ENCODE measurements at regions not wholly inside any gene's neighbourhood (a gene's known extent, or its start where the extent isn't known, plus 50 kb on each side); places are given as distances from the start of the nearest gene placed in this dataset.

- TF ChIP-seq, protein P1, sequence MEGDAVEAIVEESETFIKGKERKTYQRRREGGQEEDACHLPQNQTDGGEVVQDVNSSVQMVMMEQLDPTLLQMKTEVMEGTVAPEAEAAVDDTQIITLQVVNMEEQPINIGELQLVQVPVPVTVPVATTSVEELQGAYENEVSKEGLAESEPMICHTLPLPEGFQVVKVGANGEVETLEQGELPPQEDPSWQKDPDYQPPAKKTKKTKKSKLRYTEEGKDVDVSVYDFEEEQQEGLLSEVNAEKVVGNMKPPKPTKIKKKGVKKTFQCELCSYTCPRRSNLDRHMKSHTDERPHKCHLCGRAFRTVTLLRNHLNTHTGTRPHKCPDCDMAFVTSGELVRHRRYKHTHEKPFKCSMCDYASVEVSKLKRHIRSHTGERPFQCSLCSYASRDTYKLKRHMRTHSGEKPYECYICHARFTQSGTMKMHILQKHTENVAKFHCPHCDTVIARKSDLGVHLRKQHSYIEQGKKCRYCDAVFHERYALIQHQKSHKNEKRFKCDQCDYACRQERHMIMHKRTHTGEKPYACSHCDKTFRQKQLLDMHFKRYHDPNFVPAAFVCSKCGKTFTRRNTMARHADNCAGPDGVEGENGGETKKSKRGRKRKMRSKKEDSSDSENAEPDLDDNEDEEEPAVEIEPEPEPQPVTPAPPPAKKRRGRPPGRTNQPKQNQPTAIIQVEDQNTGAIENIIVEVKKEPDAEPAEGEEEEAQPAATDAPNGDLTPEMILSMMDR (IDR thresholded peaks at IDR 0.05 in 4 of 5, conservative IDR thresholded peaks at IDR 0.05 in 1 of 5), result no peak
- no peak for TF ChIP-seq POLR2A (IDR thresholded peaks at IDR 0.05)
These were observed 118.6 kb upstream of the FRMD4A start for GRCh38 chr10:14449293-14449815.
